RWPE1 (cell line): ENCODE measurements at regions not wholly inside any gene's neighbourhood (a gene's known extent, or its start where the extent isn't known, plus 50 kb on each side); places are given as distances from the start of the nearest gene placed in this dataset.

ENCODE experiments used
- CTCF ChIA-PET: fragments of 350-600 bp; sonication (Branson Sonifier 250); formaldehyde crosslinking; extraction: SDS; loops from one replicate; lab custom pipeline; 2021; lab: Yijun Ruan, JAX
- POLR2A ChIA-PET: fragments of 400-600 bp; formaldehyde crosslinking; extraction: SDS; loops from one replicate; lab custom pipeline; 2020; ENCODE audit warnings: antibody characterized with exemption; ENCODE audit not compliant: low non-redundant PET; lab: Yijun Ruan, JAX
- DNase-seq: peaks from one replicate; pipeline ENCODE4 v3.0.0; 2012; ENCODE audit warnings: low spot score
- H3K27ac ChIP-seq: fragments of 450-650 bp; 2 replicates; pipeline ENCODE4 v1.5.1; 2017
- CTCF ChIP-seq: fragments of 450-650 bp; conservative IDR thresholded peaks from 2 replicates; pipeline ENCODE4 v1.5.1; 2017; ENCODE audit warnings: low read depth, mild to moderate bottlenecking

DNA sequence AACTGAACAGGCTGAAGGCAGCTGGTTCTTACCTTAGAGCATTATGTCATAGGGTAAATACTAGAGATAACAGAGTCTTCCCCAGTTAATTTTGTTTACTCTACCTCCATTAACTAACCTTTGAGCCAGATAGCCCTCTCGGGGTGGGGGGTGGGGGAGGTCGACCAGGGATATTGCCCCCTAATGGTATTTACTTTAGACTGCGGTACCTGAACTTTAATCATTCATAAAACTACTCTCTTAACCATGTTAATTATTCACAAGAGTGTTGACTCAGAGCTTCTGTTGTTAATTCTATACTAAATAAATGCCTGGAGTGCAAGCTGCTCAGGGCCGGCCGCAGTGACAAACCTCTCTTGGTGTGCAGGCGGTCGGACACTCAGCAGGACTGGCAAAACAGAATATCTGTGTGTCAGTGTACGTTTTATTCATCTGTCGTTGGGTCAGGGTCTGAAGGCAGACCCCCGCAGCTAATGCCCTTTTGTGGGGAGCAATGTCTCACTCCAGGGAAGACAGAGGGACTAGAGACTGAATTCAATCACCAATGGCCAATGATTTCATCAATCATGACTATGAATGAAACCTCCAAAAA lies 152.4 kb upstream of the COL21A1 start:
- DNase-seq, result no peak
- H3K27ac ChIP-seq, result no peak overlapping the region
- ChIA-PET POLR2A (no interaction called here), CTCF (no interaction called here)
- TF ChIP-seq CTCF, result no peak

DNA sequence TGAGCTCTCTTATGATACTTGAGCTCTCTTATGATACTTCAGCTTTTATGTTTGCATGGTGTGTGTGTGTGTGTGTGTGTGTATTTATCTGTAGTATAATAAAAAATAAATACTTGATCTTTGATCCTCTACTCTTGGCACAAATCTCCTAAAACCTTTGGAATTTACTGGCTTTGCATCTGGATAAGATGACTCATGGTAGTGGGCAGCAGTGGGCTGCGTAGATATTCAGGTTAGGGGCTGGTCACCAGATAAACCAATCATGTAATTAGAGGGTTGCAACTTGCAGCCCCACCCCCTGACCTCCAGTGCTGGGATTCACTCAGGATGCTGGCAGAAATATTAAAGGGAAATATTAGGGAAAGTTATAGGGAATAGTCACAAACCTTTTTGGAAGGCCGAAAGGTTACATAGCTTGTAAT lies 151.9 kb upstream of the COL21A1 start:
- TF ChIP-seq CTCF, result no peak
- ChIA-PET CTCF (no interaction called here), POLR2A (no interaction called here)
- H3K27ac ChIP-seq, result no peak overlapping the region
- no peak for DNase-seq

DNA sequence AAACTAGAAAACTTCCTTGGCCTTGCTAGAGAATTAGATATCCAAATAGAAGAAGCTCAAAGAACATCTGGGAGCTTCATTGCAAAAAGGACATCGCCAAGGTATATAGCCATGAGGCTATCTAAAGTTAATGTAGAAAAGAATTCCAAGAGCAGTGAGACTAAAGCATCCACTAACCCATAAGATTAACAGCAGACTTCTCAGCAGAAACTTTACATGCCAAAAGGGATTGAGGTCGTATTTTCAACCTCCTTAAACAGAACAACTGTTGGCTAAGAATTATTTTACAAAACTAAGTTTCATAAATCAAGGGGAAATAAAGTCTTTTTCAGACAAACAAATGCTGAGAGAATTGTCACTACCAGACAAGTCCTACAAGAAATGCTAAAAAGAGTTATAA lies 149.1 kb upstream of the COL21A1 start:
- POLR2A ChIA-PET, result no interaction called here
- no peak for DNase-seq
- no peak overlapping the region for H3K27ac ChIP-seq
- no peak for TF ChIP-seq CTCF
- CTCF ChIA-PET, result no interaction called here

DNA sequence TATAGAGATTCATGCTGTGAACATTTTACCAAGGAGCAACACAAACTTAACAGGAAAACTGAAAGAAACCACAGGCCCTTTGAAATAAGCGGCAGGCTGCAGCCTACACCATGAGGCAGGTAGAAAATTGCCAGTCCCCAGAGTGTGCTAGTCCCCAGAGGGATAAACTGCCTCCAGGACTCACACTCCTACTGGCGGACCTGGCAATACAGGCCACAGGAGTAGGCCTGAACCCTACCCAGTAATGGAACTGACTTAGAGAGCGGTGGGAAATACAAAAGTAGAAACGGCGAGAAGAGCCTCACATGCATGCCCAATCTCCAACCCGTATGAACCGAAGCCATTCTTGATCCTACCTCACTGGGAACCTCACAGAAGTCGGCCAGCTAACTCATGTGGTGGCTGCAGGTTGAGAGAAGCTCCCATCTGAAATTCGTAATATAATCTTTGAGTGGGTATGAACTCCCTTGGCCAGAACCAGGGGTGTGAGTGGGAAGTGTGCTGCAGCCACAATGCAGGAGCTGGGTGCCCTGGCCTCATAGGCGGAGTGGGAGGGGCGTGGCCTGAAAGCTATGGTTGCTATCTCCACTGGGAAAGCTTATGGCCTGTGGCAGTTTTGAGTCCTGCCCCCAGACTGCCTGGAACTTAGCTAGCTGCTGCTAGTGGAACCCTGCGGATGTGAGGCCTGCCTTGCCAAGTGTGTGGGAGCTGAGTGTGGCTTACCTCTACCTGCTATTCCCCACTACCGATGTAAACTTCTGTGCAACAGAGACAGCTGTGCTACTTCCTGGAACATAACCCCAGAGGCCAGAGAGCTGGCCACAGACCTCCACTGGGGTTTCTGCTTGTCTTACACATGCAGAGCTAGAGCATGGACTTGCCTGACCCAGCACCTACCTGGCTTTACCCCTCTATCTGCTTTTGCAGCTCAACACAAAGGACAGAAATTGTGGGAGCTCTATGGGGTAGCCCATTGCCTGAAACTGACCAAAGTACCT lies 146.5 kb upstream of the COL21A1 start:
- ChIA-PET POLR2A (no interaction called here), CTCF (interaction anchor here (0.5 to 1.1 kb wide), 3 partner anchors 15 to 1895 kb away, joined by 4 read pairs; no protein-coding TSS in a partner anchor)
- H3K27ac ChIP-seq, result no peak overlapping the region
- TF ChIP-seq CTCF, result no peak
- DNase-seq, result no peak

DNA sequence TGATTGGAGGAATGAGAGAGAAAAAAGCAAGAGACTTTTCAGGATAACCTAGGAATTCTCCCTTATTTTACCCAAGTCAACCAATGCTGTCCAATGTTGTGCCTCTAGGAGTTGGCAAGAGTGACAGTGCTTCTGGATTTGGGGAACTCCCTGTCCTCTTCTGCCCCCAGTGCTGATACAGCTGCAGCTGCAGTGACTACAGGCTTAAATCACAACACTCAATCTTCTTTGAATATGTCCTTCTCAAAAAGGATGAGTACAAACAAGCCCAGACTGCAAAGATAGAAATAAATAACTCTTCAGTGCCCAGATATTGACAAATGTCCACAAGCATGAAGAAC lies 141.0 kb upstream of the COL21A1 start:
- no peak overlapping the region for H3K27ac ChIP-seq
- no peak for TF ChIP-seq CTCF
- POLR2A ChIA-PET, result no interaction called here
- CTCF ChIA-PET, result no interaction called here
- no peak for DNase-seq

DNA sequence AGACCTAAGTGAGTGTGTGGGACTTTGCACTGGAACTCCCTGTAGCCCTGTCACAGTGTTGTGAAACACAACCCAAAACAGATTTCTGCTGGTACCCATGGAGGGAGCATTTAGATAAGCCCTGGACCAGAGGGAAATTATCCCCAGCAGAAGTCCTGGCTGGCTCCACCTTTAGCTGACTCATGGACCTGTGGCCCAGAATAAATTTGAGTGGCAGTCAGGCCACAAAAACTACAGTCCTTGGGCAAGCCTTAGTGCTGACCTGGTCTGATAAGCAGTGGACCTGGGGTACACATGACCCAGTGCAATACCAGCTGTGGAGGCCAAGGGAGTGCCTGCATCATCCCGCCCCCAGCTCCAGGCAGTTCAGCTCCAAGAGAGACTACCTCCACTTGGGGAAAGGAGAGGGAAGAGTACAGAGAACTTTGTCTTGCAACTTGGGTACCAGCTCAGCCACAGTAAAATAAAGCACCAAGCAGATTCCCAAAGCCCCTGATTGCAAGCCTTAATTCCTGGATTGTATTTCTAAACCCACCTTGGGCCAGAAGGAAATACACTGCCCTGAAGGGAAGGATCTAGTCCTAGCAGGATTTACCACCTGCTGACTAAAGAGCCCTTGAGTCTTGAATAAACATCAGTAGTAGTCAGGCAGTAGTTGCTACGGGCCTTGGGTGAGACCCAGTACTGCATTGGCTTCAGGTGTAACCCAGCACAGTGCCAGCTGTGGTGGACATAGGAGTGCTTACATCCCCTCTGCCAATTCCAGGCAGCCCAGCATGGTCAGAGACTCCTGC lies 140.4 kb upstream of the COL21A1 start:
- no peak overlapping the region for H3K27ac ChIP-seq
- no peak for DNase-seq
- ChIA-PET CTCF (no interaction called here), POLR2A (no interaction called here)
- no peak for TF ChIP-seq CTCF
